ENCODE measurements at regions not wholly inside any gene's neighbourhood (a gene's known extent, or its start where the extent isn't known, plus 50 kb on each side); places are given as distances from the start of the nearest gene placed in this dataset.

GRCh38 chr11:16611926-16612565 lies 126.4 kb upstream of the C11orf58 start:
- TF ChIP-seq CTCF (IDR thresholded peaks at IDR 0.05), result no peak
- DNase-seq (ENCODE audit: low spot score) (no peak), ATAC-seq (ENCODE audit: insufficient number of reproducible peaks, low FRiP score, low read depth) (no peak)
- Histone ChIP-seq H3K9me3 (no peaks in the 10 kb centered on the region), H3K27me3 (replicated peaks; ENCODE audit: insufficient read depth) (peaks cover 22% of the 10 kb centered on the region), H3K4me1 (ENCODE audit: control insufficient read depth in 1 of 2, low read depth in 2 of 2) (peaks cover 17 to 25% of the 10 kb centered on the region in 2 donors), H3K4me3 (no peak overlapping the region), H3K27ac (no peak overlapping the region), H3K36me3 (no peaks in the 10 kb centered on the region)

DNA sequence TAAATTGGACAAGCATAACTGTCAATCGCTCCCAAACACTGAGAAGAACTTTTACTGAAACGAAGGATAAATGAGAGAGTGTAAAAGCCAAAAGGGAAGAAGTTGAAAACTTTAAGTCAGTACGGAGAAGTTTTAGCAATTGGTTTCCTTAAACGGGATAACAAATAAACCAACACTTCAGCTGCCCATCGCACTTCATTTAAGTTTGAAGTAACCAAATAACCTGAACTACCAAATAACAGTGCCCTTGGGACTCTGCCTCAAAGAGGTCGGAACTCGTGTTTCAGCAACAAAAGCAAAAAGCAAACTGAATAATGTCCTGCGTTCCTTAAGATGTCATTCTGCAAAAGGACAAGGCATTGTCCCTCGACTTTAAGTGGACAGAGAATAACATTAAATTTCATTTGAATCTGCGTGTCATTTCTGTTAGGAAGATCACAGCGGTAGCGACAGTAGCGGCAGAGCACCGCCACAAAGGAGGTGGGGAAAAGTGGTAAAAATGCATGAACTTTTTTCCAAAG lies 127.0 kb upstream of the C11orf58 start:
- no peak for ATAC-seq (ENCODE audit: insufficient number of reproducible peaks, low FRiP score, low read depth)
- no peak for DNase-seq (ENCODE audit: low spot score)
- peaks cover 23 to 31% of the 10 kb centered on the region in 2 donors for H3K4me1 ChIP-seq (ENCODE audit: control insufficient read depth in 1 of 2, low read depth in 2 of 2)
- H3K27me3 ChIP-seq (replicated peaks; ENCODE audit: insufficient read depth), result peaks cover 25% of the 10 kb centered on the region
- TF ChIP-seq CTCF (IDR thresholded peaks at IDR 0.05), result no peak
- H3K27ac ChIP-seq, result no peak overlapping the region
- H3K36me3 ChIP-seq, result no peaks in the 10 kb centered on the region
- no peak overlapping the region for H3K4me3 ChIP-seq
- H3K9me3 ChIP-seq, result no peaks in the 10 kb centered on the region

DNA sequence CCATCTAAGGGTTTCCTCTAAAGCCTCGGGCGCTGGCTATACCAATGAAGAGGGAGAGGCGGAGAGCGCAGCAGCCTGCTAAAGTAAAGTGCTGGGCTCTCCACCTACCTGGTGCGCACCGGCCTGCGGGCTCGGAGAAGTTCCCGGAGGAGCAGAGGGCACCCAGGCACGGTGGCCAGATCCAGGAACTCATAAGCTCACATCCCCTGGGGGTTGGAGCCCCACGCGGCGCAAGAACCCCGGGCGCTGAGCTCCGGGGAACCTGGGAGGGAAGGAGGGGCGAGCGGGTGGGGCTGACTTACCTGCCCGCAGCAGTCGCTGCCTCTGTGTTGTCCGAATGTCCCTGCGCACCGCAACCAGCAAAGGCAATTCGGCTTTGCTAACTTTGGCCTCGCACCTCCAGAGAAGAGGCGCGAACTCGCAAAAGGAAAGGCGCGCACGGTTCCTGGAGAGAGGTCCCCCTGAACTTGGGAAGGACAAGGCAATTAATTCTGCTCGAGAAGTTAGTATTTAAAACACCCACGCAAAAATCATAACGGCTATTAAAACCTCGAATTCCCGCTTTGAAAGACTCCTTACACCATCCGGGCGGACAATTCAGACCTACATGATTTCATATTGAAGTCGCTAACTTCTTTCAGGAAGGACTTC lies 127.6 kb upstream of the C11orf58 start:
- Histone ChIP-seq H3K27ac (no peak overlapping the region), H3K4me3 (no peak overlapping the region), H3K4me1 (ENCODE audit: control insufficient read depth in 1 of 2, low read depth in 2 of 2) (peaks cover 23 to 33% of the 10 kb centered on the region in 2 donors), H3K9me3 (no peaks in the 10 kb centered on the region), H3K36me3 (no peaks in the 10 kb centered on the region), H3K27me3 (replicated peaks; ENCODE audit: insufficient read depth) (peaks cover 25% of the 10 kb centered on the region)
- ATAC-seq (ENCODE audit: insufficient number of reproducible peaks, low FRiP score, low read depth), result no peak
- TF ChIP-seq CTCF (IDR thresholded peaks at IDR 0.05), result no peak
- no peak for DNase-seq (ENCODE audit: low spot score)

DNA sequence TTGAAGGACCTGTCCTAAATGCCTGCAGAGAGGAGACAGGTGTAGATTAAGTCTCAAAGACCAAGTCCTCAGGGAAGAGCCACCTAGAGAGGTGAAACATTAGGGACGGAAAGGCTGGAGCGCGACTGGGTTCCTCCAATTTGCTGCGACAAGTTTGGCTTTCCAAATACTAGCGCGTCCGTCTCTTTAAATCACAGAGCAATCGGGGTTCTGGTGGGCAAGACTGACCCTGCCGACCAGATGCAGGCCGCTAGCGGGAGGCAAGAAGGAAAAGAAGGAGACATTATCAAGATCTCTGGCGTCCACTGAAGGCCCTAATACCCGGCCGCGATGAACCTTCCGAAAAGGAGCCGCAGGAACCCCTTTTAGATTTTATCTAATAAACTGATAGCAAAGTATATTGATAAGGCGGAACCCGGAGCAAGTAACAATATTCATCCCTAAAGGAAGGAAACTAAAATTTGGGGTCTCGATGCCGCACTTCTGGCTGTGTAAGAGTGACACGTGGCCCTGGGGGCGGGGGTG lies 128.2 kb upstream of the C11orf58 start:
- no peak for ATAC-seq (ENCODE audit: insufficient number of reproducible peaks, low FRiP score, low read depth)
- Histone ChIP-seq H3K9me3 (no peaks in the 10 kb centered on the region), H3K4me3 (no peak overlapping the region), H3K27me3 (replicated peaks; ENCODE audit: insufficient read depth) (peaks cover 24% of the 10 kb centered on the region), H3K4me1 (ENCODE audit: control insufficient read depth in 1 of 2, low read depth in 2 of 2) (peaks cover 23 to 33% of the 10 kb centered on the region in 2 donors), H3K27ac (no peak overlapping the region), H3K36me3 (no peaks in the 10 kb centered on the region)
- TF ChIP-seq CTCF (IDR thresholded peaks at IDR 0.05), result no peak
- DNase-seq (ENCODE audit: low spot score), result no peak

GRCh38 chr11:16609769-16610168 lies 128.7 kb upstream of the C11orf58 start:
- Histone ChIP-seq H3K4me1 (ENCODE audit: control insufficient read depth in 1 of 2, low read depth in 2 of 2) (peaks cover 23 to 34% of the 10 kb centered on the region in 2 donors), H3K4me3 (no peak overlapping the region), H3K27me3 (replicated peaks; ENCODE audit: insufficient read depth) (peaks cover 21% of the 10 kb centered on the region), H3K27ac (no peak overlapping the region), H3K9me3 (no peaks in the 10 kb centered on the region), H3K36me3 (no peaks in the 10 kb centered on the region)
- DNase-seq (ENCODE audit: low spot score), result no peak
- no peak for ATAC-seq (ENCODE audit: insufficient number of reproducible peaks, low FRiP score, low read depth)
- no peak for TF ChIP-seq CTCF (IDR thresholded peaks at IDR 0.05)

Measured in thoracic aorta (tissue), 2 donors.